NCI-H2227 treated with DMSO at 0.1 percent for 48 hours (cell line): ENCODE measurements at regions not wholly inside any gene's neighbourhood (a gene's known extent, or its start where the extent isn't known, plus 50 kb on each side); places are given as distances from the start of the nearest gene placed in this dataset.

Experiments
- DNase-seq: peaks from one replicate; lab custom pipeline; 2025; lab: John Stamatoyannopoulos, UW

GRCh38 chr13:26989957-26990713 is 181.5 kb downstream of the USP12 start:
- DNase-seq, result no peak

GRCh38 chr13:26989261-26989956 is 182.2 kb downstream of the USP12 start:
- DNase-seq, result no peak

DNA sequence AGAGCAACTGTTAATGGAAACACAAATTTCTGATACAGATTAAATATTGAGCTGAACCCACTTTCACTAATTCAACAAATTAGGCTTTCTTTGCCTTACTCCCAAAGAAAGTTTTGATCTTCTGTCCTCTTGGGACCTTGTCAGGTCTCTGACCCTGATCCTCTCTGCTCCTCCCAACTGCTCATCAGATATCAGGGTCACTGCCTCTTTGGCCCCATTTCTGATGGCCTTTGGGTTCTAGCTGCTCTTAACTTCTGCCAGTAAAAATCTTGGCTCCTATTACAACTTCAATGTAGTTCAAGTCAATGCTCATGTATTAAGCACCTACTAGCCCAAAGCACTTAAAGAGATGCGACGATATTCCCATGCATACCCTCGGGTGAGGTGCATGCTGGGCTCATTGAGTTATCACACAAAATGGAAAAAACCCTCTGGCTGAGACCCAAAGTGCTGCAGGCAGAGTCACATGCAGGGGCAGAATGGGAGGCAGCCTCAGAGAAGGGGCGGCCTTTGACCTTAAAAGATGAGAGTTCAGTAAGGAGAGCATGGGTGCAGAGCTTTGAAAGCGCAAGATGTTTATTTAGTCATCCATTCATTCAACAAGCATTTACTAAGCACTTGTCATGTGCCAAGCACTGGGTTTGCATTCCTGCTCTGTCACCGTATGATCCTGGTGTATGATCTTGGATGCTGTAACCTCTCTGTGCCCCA is 183.4 kb downstream of the USP12 start:
- no peak for DNase-seq

GRCh38 chr13:26987486-26988013 is 184.1 kb downstream of the USP12 start:
- DNase-seq, result no peak

GRCh38 chr13:26985285-26985878 is 186.2 kb downstream of the USP12 start:
- DNase-seq, result peak; percentile 56

GRCh38 chr13:26984337-26984736 is 187.3 kb downstream of the USP12 start:
- DNase-seq, result no peak

- no peak for DNase-seq
These were observed 187.9 kb downstream of the USP12 start for GRCh38 chr13:26983543-26984320.

DNA sequence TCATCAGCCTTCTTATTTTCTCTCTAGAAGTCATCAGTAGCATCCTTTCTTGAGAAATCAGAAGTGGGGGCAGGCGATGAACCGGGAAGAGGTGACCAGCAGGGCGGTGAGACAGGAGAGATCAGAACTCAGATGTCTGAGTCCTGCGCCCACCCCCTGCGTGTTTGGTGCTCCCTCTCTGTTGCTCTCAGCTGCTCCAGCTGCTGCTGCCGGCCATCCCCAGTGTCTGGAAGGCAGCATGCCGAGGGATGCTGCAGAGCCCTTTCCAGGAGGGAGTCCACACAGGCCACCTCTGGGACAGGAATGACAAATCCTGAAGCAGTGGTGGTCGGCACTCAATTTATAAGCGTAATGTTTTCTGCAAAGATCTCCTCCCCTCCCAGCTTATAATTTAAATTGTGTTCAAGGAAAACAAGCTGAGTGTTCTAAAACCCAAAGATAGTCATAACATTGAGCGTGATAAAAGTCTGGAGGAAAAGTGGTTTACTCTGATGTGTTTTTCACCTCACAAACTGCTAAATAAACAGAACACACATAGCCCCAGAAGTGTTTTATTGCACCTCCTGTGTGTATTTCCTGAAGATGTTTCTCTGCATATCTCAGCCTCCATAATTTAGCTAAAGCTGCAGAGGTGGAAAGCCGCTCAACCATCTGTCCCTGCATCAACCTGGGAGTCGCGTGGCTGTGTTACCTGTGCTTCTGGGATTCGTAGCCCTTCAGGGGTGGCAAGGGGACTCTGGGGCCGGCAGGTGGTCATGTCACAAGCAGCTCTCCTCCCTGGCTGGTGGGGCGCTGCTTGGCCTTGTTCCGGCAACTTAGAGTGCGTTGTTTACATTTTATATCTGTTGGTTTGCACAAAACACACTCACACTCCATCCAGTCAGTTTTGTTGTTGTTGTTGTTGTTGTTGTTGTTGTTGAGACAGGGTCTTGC is 191.2 kb downstream of the USP12 start:
- no peak for DNase-seq

GRCh38 chr13:26979334-26979733 is 192.3 kb downstream of the USP12 start:
- no peak for DNase-seq

DNA sequence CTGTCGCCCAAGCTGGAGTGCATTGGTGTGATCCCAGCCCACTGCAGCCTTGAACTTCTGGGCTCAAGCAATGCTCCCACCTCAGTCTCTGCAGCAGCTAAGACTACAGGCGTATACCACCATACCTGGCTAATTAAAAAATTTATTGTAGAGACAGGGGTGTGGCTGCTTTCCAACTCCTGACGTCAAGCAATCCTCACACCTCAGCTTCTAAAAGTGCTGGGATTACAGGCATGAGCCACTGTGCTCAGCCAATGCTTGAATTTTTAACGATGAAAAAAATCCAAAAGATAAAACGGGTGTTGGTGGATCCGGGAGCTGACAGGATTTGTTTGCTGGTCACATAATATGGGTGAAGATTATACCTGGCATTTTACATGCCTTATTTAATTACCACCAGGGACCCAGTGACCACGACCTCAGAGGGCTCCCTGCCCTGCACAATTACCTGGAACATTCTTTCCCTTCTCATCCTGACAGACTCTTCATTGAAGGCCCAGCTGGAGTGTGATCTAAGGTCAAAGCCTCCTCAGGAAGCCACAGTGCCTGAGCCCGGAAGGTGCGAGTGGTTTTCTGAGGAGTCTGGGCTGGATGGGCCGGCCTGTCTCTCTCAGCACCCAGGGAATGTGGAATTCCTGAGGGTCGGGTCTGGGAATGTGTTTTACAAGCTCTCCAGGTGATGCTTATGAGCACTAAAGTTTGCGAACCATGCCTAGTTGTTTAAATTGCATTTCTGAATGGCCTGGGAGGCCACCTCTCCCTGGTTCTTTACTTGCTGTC is 193.3 kb downstream of the USP12 start:
- no peak for DNase-seq

DNA sequence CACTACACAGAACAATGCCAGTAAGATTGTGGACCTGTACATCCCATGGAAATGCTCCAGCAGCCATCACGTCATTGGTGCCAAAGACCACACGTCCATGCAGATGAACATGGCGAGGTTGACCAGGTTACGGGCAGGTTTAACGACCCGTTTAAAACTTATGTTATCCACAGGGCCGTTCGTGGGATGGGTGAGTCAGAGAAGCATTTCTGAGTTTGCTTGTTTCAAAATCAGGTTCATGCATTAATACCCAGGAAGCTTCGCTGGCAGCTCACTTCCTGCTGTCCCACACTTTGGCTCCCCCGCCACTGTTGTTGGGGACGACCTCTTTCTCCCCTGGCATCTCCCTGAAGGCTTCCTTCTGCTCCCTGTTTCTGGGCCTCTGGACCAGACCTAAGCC is 194.1 kb downstream of the USP12 start:
- no peak for DNase-seq

GRCh38 chr13:26976313-26976712 is 195.3 kb downstream of the USP12 start:
- DNase-seq, result no peak

GRCh38 chr13:26973946-26974345 is 197.7 kb downstream of the USP12 start:
- no peak for DNase-seq

- DNase-seq, result no peak
These were observed 198.3 kb downstream of the USP12 start for GRCh38 chr13:26973295-26973694.

DNA sequence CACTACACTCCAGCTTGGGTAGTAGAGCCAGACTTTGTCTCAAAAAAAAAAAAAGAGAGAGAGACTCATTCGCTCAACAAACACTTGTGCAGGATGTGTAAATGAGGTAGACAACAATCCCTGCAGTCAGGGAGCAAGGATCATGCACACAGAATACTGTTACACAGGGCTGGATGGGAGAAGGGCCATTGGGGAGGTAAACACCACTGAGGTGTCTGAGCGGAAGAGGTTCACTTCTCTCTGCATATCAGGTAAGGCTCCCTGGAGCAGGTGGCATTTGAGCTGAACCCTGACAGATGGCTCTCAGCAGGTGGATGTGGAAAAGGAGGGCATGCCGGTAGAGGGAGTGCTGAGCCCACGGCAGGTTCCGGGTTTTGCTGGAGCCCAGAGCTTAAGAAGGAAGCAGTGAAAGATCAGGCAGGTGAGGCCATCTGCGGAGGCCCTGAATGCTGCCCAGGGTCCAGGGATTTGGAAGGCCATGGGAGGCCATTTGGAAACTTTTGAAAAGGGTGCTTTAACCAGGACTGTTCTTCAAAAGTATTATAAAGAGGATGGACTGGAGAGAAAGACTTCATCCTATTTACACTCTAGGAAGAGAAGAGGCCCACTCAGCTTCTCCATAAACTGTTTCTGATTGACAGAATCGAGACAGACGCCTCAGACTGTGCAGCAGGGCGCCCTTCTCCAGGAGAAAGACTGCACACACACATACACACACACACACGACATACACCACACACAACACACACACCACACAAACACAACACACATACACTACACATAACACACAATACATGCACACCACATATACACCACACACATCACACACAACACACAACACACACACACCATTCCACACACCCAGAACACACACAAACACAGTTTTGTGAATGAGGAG is 199.4 kb downstream of the USP12 start:
- DNase-seq, result peak; percentile 38

- DNase-seq, result no peak
These were observed 202.9 kb downstream of the USP12 start for GRCh38 chr13:26968431-26969341.
